B cell (primary cell): ENCODE measurements at regions not wholly inside any gene's neighbourhood (a gene's known extent, or its start where the extent isn't known, plus 50 kb on each side); places are given as distances from the start of the nearest gene placed in this dataset.

Experiments used
- ATAC-seq: fragments of 200-7000 bp; cut with Tn5 transposase; one replicate; pipeline ENCODE4 v1.10.0; 2021; ENCODE audit warnings: low read depth, mild to moderate bottlenecking, moderate number of reproducible peaks, moderate library complexity
- CTCF ChIA-PET: fragments of 350-600 bp; sonication (Branson Sonifier 250); formaldehyde crosslinking; loops from one replicate; lab custom pipeline; 2021; ENCODE audit warnings: antibody characterized with exemption, inconsistent platforms; lab: Charles Lee
- POLR2A ChIA-PET: fragments of 350-600 bp; sonication (Branson Sonifier 250); formaldehyde crosslinking; loops from one replicate; lab custom pipeline; 2021; ENCODE audit warnings: antibody characterized with exemption; lab: Charles Lee
- DNase-seq: peaks from one replicate; pipeline ENCODE4 v3.0.0; 2013
- H2AFZ ChIP-seq: 2 replicates; pipeline ENCODE4 v1.6.1; 2012; ENCODE audit warnings: mild to moderate bottlenecking, low read depth, low read length; ENCODE audit not compliant: insufficient read depth, poor library complexity, severe bottlenecking
- H3K27ac ChIP-seq, 2 donors: 1 replicate in 1 of 2; 2 replicates in 1 of 2; pipeline ENCODE4 v1.5.1; 2012 to 2013; ENCODE audit warnings: low read length in 2 of 2, mild to moderate bottlenecking in 2 of 2, moderate library complexity in 1 of 2
- H3K27me3 ChIP-seq, 4 experiments: fragments of 200-600 bp in 1 of 4; sonication (generic) in 1 of 4; replicated peaks in 1 of 4; 1 replicate in 2 of 4; 2 replicates in 2 of 4; pipeline versions ENCODE4 v1.6.1 to v1.7.0; 2013 to 2016; ENCODE audit warnings: low read length in 3 of 4, mild to moderate bottlenecking in 2 of 4, mixed read lengths in 1 of 4, moderate library complexity in 1 of 4; ENCODE audit not compliant: insufficient read depth in 4 of 4, control insufficient read depth in 3 of 4; ENCODE audit errors: control extremely low read depth in 1 of 4
- H3K36me3 ChIP-seq, 2 experiments: replicated peaks in 1 of 2; 1 replicate in 1 of 2; 2 replicates in 1 of 2; pipeline versions ENCODE4 v1.6.1 to v1.7.1; 2013; ENCODE audit warnings: low read length in 1 of 2; ENCODE audit not compliant: insufficient read depth in 2 of 2, control insufficient read depth in 1 of 2; ENCODE audit errors: control extremely low read depth in 1 of 2, extremely low read depth in 1 of 2
- H3K4me1 ChIP-seq, 2 donors: fragments of 200-600 bp in 1 of 2; sonication (generic) in 1 of 2; 1 replicate in 1 of 2; 2 replicates in 1 of 2; pipeline versions ENCODE4 v1.5.1 to v1.6.1; 2013 to 2017; ENCODE audit warnings: low read length in 2 of 2; ENCODE audit not compliant: control insufficient read depth in 2 of 2, insufficient read depth in 2 of 2
- H3K4me2 ChIP-seq: replicated peaks from 2 replicates; pipeline ENCODE3; 2012; ENCODE audit warnings: mild to moderate bottlenecking, low read depth, low read length; ENCODE audit not compliant: poor library complexity, severe bottlenecking
- H3K4me3 ChIP-seq, 5 experiments: fragments of 200-600 bp in 1 of 5; sonication (generic) in 1 of 5; 1 replicate in 3 of 5; 2 replicates in 2 of 5; pipeline versions ENCODE4 v1.5.1 to v1.7.0; 2011 to 2016; ENCODE audit warnings: low read length in 4 of 5, mild to moderate bottlenecking in 4 of 5, low read depth in 2 of 5, control low read depth in 1 of 5, moderate library complexity in 1 of 5; ENCODE audit not compliant: insufficient read depth in 1 of 5; ENCODE audit errors: control extremely low read depth in 1 of 5, extremely low read depth in 1 of 5
- H3K79me2 ChIP-seq: fragments of 200-600 bp; sonication (generic); one replicate; pipeline ENCODE4 v1.6.0; 2016; ENCODE audit warnings: low read length; ENCODE audit not compliant: control insufficient read depth, insufficient read depth
- H3K9ac ChIP-seq: fragments of 200-600 bp; sonication (generic); 2 replicates; pipeline ENCODE4 v1.6.1; 2017; ENCODE audit warnings: mild to moderate bottlenecking, low read length, moderate library complexity
- H3K9me3 ChIP-seq, 3 donors: one replicate each; pipeline versions ENCODE4 v1.6.1 to v1.7.1; 2013; ENCODE audit warnings: low read length in 2 of 3; ENCODE audit not compliant: control insufficient read depth in 2 of 3, insufficient read depth in 1 of 3; ENCODE audit errors: control extremely low read depth in 1 of 3
- H4K20me1 ChIP-seq: 2 replicates; pipeline ENCODE4 v1.6.0; 2012; ENCODE audit warnings: mild to moderate bottlenecking, low read length; ENCODE audit not compliant: insufficient read depth, control insufficient read depth, poor library complexity, severe bottlenecking
- H3K27ac Mint-ChIP-seq: one replicate; pipeline ENCODE4 v1.8.0; 2021; ENCODE audit warnings: mixed read lengths
- H3K27me3 Mint-ChIP-seq: one replicate; pipeline ENCODE4 v1.8.0; 2021; ENCODE audit warnings: mixed read lengths
- H3K4me1 Mint-ChIP-seq: one replicate; pipeline ENCODE4 v1.8.0; 2021; ENCODE audit warnings: mixed read lengths
- H3K4me3 Mint-ChIP-seq: one replicate; pipeline ENCODE4 v1.8.0; 2021; ENCODE audit warnings: mixed read lengths
- H3K9me3 Mint-ChIP-seq: one replicate; pipeline ENCODE4 v1.8.0; 2022; ENCODE audit warnings: mixed read lengths; ENCODE audit not compliant: insufficient read depth
- CTCF ChIP-seq: fragments of 200-600 bp; IDR thresholded peaks from one replicate; pipeline ENCODE4 v1.8.0; 2022; ENCODE audit warnings: antibody characterized with exemption, mild to moderate bottlenecking
- EZH2 ChIP-seq: IDR thresholded peaks from 2 replicates; pipeline ENCODE4 v1.6.1; 2012; ENCODE audit warnings: borderline replicate concordance, low read depth, mild to moderate bottlenecking, moderate library complexity, low read length; ENCODE audit not compliant: insufficient read depth, poor library complexity, severe bottlenecking
- WGBS: methylation state at CpG from one replicate; pipeline ENCODE4 v1.1.5; 2013; ENCODE audit warnings: missing lambda C conversion rate; ENCODE audit not compliant: insufficient coverage; 5-methylcytosine and 5-hydroxymethylcytosine counted together
- intact Hi-C: fragments of 100-400 bp; cut with micrococcal nuclease; formaldehyde crosslinking; loops from one replicate; pipeline ENCODE4 v1.10.0; 2022

- H3K9me3 ChIP-seq, result no peaks in the 10 kb centered on the region
- Mint-ChIP-seq H3K27me3 (no peaks in the 10 kb centered on the region), H3K4me3 (no peak overlapping the region), H3K27ac (no peak overlapping the region), H3K4me1 (no peaks in the 10 kb centered on the region), H3K9me3 (peaks cover 2% of the 10 kb centered on the region)
- H3K4me2 ChIP-seq, result no peak overlapping the region
- no peak overlapping the region for H3K4me3 ChIP-seq
- WGBS, result no CpG with 5 or more reads among the region's 3 CpGs
- ChIA-PET CTCF (no interaction called here), POLR2A (no interaction called here)
- H3K27me3 ChIP-seq, result no peaks in the 10 kb centered on the region
- H3K4me1 ChIP-seq, result no peaks in the 10 kb centered on the region
- no peaks in the 10 kb centered on the region for H3K36me3 ChIP-seq
- intact Hi-C loops, result no loop called here
- H3K27ac ChIP-seq, result no peak overlapping the region
- no peaks in the 10 kb centered on the region for H4K20me1 ChIP-seq
- no peak for ATAC-seq
- TF ChIP-seq CTCF (no peak), EZH2 (no peak)
- H2AFZ ChIP-seq, result no peak overlapping the region
- no peak overlapping the region for H3K9ac ChIP-seq
- H3K79me2 ChIP-seq, result no peaks in the 10 kb centered on the region
- DNase-seq, result no peak
These were observed 54.8 kb upstream of the FLRT2 start for GRCh38 chr14:85475113-85475512.

GRCh38 chr14:85479306-85479705 lies 50.6 kb upstream of the FLRT2 start:
- 92% methylated on average over 3 of the region's 3 CpGs for whole genome bisulfite sequencing
- Histone ChIP-seq H3K27ac (no peak overlapping the region), H3K27me3 (no peaks in the 10 kb centered on the region), H2AFZ (no peak overlapping the region), H3K4me1 (no peaks in the 10 kb centered on the region), H3K9me3 (no peaks in the 10 kb centered on the region), H4K20me1 (no peaks in the 10 kb centered on the region), H3K36me3 (no peaks in the 10 kb centered on the region), H3K79me2 (no peaks in the 10 kb centered on the region), H3K4me3 (no peak overlapping the region), H3K4me2 (no peak overlapping the region), H3K9ac (no peak overlapping the region)
- H3K27me3 Mint-ChIP-seq, result no peaks in the 10 kb centered on the region
- H3K4me1 Mint-ChIP-seq, result no peaks in the 10 kb centered on the region
- intact Hi-C loops, result no loop called here
- no peak for DNase-seq
- ChIA-PET CTCF (no interaction called here), POLR2A (no interaction called here)
- TF ChIP-seq CTCF (no peak), EZH2 (no peak)
- ATAC-seq, result no peak
- H3K4me3 Mint-ChIP-seq, result no peak overlapping the region
- peaks cover 2% of the 10 kb centered on the region for H3K9me3 Mint-ChIP-seq
- no peak overlapping the region for H3K27ac Mint-ChIP-seq
